Dedifferentiated amniotic fluid mesenchymal stem cell (primary cell): ENCODE measurements at regions not wholly inside any gene's neighbourhood (a gene's known extent, or its start where the extent isn't known, plus 50 kb on each side); places are given as distances from the start of the nearest gene placed in this dataset.
"Not testable (repeated sequence)": the region's sequence is repeated elsewhere in the genome, so short reads cannot be mapped to it uniquely, and the experiment has no call there.

Source experiments
- DNase-seq: peaks from one replicate; pipeline ENCODE4 v3.0.0-alpha.2; 2016; ENCODE audit errors: extremely low spot score

DNA sequence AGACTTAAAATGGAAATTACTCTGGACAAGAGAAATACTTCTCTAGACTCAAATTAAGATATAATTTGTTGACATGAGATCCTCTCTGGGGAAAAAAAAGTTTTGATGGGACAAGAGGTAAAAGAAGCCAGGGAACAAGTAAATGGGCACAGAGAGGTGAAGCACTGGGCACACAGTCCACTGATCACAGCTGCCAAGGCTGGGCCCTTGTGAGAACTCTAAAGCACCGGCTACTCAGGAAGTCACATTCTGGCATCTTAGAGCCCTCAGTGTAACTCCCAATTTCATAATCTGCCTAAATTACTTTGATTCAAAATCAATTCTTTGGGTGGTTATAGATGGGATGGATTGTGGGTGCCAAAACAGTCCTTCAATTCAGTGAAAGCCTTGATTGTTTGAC lies 123.2 kb upstream of the CACNA2D1 start:
- DNase-seq, result no peak

DNA sequence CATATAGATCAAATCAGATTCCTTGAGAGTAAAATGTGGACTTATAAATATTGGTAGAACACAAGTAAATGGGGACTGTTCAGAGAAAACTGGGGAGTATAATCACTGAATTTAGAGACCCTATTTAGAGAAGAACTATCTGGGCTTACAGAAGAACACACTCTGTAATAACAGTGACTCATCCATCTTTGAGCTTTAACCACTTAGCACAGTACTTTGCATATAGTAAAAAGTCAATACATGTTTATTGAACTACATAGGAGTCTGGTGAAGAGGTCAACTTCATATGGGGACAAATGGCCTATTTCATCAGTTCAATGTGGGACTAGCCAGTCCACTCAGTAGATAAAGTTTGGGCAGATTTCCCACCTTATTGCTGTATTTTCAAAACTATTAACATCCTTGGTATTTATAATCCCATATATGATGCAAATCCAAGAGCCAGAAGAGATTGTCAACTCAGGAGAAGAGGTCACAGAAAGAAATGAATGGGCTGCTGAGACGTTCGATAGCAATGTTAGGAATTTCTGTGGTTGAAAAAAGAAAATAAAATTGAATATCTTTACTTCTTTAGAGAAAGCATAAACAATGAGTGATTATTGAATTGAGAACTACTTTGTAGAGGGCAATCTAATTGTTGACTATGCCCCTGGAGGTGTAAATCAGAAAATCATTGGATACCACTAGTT lies 119.3 kb upstream of the CACNA2D1 start:
- DNase-seq, result peak; percentile 51

- DNase-seq, result no peak
Observed at GRCh38 chr7:82559193-82559805, 115.7 kb upstream of the CACNA2D1 start.

- no peak for DNase-seq
Observed at GRCh38 chr7:82549616-82550285, 106.2 kb upstream of the CACNA2D1 start.

GRCh38 chr7:82548141-82548688 lies 104.6 kb upstream of the CACNA2D1 start:
- DNase-seq, result no peak

- peak; percentile 66 for DNase-seq
Observed at GRCh38 chr7:82542665-82543064, 99.1 kb upstream of the CACNA2D1 start.

DNA sequence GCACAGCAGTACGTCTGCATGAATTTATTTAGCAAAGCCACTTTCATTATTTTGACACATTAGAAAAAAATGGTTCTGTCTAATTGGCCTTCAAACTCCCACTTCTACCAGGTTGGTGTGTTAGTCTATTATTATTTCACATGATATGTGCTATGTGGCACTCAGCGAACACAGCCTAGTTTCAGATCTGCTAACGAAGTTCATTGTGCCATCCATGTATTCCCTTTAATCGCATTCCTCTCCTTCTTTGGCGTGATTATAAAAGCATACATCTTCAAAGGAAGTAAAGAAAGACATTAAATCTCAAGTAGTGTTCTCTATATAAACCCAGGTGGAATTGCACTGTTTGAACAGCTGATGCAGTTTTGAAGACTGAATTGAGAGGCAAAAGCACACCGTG lies 96.4 kb upstream of the CACNA2D1 start:
- DNase-seq, result no peak

DNA sequence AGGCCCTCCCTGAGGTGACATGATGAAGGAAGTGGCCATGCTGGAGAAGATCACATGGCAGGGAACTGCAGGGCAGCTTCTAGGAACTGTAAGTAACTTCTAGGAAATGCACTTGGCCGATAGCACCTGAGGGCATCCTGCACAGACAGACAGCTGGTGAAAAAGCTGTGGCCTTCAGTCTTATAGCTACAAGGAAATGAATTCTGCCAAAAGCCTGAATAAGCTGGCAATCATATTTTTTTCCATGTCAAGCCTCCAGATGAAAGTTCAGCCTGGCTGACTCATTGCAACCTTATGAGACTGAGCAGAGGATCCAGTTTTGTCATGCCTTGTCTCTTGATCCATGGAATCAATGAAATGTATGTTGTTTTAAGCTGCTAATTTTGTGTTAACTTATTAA lies 91.1 kb upstream of the CACNA2D1 start:
- DNase-seq, result peak; percentile 31

DNA sequence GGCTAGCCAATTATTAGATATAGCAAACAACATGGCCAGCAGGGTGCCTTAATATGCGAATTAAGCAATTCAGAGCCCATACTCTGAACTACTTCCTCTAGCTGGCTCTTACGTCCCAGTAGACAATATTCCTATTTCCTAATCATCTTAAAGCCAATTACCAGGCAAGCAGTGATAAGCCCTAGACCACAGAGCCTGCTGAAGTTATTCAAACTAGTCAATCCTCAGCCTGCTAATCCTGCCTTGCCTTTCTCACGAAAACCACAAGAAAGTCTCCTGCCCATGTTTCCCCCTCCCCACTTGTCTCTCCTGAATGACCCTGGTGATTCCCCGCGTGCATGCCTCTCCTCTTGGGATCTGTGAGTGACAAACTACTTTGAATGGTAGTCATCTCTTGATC lies 86.8 kb upstream of the CACNA2D1 start:
- no peak for DNase-seq

DNA sequence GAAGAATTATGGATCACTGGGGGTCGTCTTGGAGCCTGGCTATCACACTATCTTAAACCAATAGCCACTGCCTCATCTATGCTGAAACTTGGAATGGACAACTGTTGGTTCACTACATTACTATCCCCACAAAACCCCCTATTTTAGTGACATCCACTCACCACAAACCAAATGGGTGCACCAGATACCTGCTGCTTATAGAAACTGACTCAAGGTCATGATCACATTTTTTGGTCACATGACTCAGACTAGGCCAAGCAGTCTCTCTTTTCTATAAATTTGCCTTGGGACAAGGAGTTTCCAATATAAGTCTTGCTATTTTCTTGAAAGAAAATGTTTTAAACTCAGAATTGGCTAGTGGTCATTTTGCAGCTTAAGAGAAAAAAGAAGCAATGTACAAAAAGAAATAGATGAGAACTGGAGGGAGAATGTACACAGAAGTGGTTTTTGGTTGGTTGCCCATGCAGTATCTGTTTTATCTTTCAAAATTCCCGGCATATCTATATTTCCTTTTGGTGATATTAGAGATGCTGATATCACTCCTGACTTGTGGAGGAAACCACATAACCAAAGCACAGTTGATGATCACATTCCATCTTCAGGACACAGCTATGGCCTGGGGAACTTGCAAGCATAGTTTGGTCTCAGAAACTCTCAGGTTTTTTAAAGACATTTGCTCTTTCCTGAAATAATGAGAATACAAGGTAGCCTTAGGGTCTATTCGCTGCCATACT lies 85.2 kb upstream of the CACNA2D1 start:
- DNase-seq, result no peak

GRCh38 chr7:82527851-82528250 lies 84.3 kb upstream of the CACNA2D1 start:
- DNase-seq, result no peak

- DNase-seq, result no peak
Observed at GRCh38 chr7:82521906-82522445, 78.4 kb upstream of the CACNA2D1 start.

DNA sequence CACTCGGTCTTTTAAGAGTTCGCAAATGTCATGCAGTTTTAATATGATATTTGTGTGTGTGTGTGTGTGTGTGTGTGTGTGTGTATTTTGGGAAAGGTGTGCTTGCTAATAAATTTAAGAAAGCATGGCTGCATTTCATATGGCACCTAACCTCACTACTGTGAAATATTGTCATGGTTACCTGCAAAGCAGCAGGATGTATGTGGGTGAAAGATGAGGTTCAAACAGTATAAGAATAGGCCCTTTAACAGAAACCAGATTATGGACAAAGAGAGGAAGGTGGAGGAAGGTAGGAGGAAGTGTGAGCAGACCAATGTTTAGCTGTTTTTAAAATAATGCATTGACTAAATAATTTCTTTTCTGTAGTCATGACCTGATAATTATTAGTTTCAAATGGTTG lies 73.5 kb upstream of the CACNA2D1 start:
- DNase-seq, result no peak

- DNase-seq, result no peak
Observed at GRCh38 chr7:82511542-82511941, 68.0 kb upstream of the CACNA2D1 start.

DNA sequence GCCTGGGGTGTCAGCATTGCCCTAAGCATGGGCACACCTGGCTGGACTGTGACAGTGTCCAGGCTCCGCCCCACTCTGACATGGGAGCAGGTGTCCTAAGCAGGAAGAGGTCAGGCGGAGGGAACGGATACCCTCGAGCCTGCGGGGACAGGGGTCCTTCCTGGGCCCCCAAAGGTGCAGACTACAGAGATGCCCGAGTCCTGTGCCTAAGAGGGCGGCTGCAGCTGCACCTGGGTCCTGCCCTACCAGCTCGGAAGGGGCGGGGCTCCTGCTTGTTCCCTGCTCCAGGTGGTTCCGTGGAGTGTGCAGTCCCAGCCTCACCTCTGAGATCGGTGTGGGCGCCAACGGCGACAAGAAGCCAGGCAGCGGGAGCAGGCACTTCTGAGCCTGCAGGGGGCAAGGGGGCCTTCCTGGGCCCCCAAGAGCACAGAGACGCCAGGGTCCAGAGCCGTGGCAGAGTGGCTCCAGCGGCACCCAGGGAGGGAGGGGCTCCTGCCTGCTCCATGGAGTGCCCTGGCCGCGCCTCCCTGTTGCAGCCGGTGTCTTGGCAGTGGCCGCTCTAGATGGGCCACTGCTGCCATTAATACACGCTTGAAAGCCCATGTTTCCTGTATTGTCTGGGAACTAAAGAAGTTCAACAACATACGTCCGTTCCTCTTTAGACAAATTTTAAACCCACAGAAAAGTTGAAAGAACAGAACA lies 64.5 kb upstream of the CACNA2D1 start:
- no peak for DNase-seq

DNA sequence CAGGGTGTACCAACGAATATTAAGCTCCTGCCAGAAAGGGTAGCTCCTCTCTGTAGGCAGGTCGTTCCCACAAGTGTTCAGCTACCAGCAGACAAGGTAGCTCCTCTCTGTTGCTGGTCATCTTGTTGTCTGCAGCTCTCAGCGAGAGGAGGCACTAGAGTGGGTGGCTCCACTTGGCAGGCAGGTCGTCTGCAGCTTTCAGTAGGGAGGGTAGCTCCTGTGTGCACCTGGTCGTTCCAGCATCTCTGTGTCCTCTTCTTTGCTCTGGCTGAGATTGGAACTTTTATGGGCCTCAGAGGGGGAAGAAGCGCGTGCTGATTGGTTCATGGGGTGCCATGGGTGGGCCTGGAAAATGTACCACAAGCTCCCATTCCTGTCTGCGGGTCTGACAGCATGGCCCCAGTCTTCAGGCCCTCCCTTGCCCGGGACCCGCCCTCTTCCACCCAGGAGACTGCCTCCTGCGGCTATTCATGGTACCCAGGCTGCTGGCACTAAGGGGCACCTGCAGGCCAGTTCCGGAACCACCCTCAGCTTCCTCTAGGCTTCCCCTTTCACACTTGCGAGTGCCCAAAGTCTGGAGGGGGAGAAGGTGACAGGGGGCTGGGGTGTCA lies 63.9 kb upstream of the CACNA2D1 start:
- no peak for DNase-seq

GRCh38 chr7:82506702-82507101 lies 63.1 kb upstream of the CACNA2D1 start:
- DNase-seq, result no peak

DNA sequence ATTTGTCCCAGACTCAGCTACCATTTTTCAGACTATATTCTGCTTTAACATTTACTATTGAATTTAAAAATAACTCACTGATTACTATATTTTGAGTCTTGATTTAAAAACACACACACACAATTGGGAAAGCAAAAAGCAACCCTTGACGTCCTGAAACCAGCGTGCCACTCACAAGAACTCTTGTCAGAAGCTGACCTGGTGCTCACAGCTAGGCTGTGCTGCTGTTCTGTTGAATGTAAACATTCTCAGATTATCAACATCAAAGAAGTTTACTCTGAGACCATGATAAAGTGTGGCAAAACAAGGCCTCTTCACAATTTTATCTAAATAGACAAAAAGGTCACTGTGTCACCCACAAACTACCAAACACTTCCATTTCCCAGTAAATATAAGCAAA lies 62.6 kb upstream of the CACNA2D1 start:
- no peak for DNase-seq

DNA sequence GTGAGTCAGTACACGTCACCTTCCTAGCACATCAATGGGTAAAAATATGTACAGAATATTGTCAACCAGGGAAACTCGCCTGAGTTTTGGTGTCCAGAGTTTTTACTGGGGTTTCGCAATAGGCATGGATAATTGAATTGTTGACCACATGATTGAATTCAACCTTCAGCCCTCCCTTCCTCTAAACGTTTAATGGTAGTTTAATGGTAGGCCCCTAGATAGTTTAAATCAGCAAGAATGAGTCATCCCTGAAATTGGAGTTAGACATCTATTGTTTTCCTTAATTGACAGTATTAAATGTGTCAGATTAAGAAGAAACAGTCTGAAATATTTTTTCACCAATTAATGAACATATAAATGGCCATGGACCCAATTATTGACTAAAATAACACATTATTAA lies 57.8 kb upstream of the CACNA2D1 start:
- DNase-seq, result no peak

- not testable (repeated sequence) for DNase-seq
Observed at GRCh38 chr7:82499546-82499945, 56.0 kb upstream of the CACNA2D1 start.

DNA sequence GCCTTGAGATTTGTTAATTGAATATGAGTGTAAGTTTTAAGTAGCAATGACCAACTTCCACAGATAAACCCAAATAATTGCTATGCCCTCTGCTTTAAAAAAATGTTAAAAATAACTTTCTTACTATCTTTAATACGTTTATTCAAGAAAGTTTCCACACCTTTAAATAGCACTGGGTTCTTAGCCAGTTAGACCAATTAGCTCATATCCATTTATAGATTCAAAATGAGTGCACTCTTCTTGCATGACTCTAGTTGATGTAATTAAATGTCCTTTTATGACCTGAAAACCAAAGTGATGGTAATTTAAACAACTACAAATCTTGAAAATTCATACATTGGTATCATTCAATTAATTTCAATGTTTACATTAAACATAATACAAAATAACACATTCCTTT lies 50.8 kb upstream of the CACNA2D1 start:
- no peak for DNase-seq
